GM18507 (cell line): ENCODE measurements at regions not wholly inside any gene's neighbourhood (a gene's known extent, or its start where the extent isn't known, plus 50 kb on each side); places are given as distances from the start of the nearest gene placed in this dataset.
"Not testable (repeated sequence)": the region's sequence is repeated elsewhere in the genome, so short reads cannot be mapped to it uniquely, and the experiment has no call there.

Experiments
- DNase-seq: peaks from one replicate; pipeline ENCODE4 v3.0.0; 2011; ENCODE audit warnings: low read depth; ENCODE audit not compliant: insufficient read length; ENCODE audit errors: extremely low spot score
- FAIRE-seq: peaks from 2 replicates; lab custom pipeline; 2011; peaks lifted over from hg19 to GRCh38; lab: Jason Lieb, UNC

GRCh38 chr5:108615216-108615615 is 132.5 kb upstream of the FER start:
- no peak for DNase-seq
- no peak for FAIRE-seq

- DNase-seq (no peak), FAIRE-seq (no peak)
Observed at GRCh38 chr5:108607421-108607820, 140.3 kb upstream of the FER start.

- no peak for DNase-seq
- no peak for FAIRE-seq
Observed at GRCh38 chr5:108606185-108606584, 141.5 kb upstream of the FER start.

- FAIRE-seq (no peak), DNase-seq (no peak)
Observed at GRCh38 chr5:108602830-108603229, 144.9 kb upstream of the FER start.

- no peak for FAIRE-seq
- no peak for DNase-seq
Observed at GRCh38 chr5:108590799-108591198, 156.9 kb upstream of the FER start.

- no peak for FAIRE-seq
- no peak for DNase-seq
Observed at GRCh38 chr5:108588323-108588722, 159.4 kb upstream of the FER start.

- FAIRE-seq (no peak), DNase-seq (no peak)
Observed at GRCh38 chr5:108587821-108588220, 159.9 kb upstream of the FER start.

GRCh38 chr5:108581026-108581425 is 166.7 kb upstream of the FER start:
- FAIRE-seq (no peak), DNase-seq (no peak)

- FAIRE-seq (no peak), DNase-seq (no peak)
Observed at GRCh38 chr5:108579236-108579635, 168.5 kb upstream of the FER start.

- no peak for FAIRE-seq
- DNase-seq: no peak
Observed at GRCh38 chr5:108578791-108579190, 168.9 kb upstream of the FER start.

- DNase-seq (no peak), FAIRE-seq (no peak)
Observed at GRCh38 chr5:108567429-108567828, 180.3 kb upstream of the FER start.

GRCh38 chr5:108564441-108564840 is 182.5 kb upstream of the FBXL17 start:
- DNase-seq (no peak), FAIRE-seq (no peak)

GRCh38 chr5:108562205-108562454 is 180.2 kb upstream of the FBXL17 start:
- FAIRE-seq (no peak), DNase-seq (no peak)

- no peak for FAIRE-seq
- DNase-seq: no peak
Observed at GRCh38 chr5:108561416-108562204, 179.7 kb upstream of the FBXL17 start.

GRCh38 chr5:108560581-108560980 is 178.7 kb upstream of the FBXL17 start:
- DNase-seq (no peak), FAIRE-seq (no peak)

- FAIRE-seq (no peak), DNase-seq (no peak)
Observed at GRCh38 chr5:108560166-108560565, 178.3 kb upstream of the FBXL17 start.

GRCh38 chr5:108558840-108559239 is 176.9 kb upstream of the FBXL17 start:
- not testable (repeated sequence) for DNase-seq

GRCh38 chr5:108558142-108558541 is 176.2 kb upstream of the FBXL17 start:
- not testable (repeated sequence) for FAIRE-seq, DNase-seq

More at GRCh38 chr5:108558840-108559239, 176.9 kb upstream of the FBXL17 start:
- FAIRE-seq: not testable (repeated sequence)

GRCh38 chr5:108557686-108558085 is 175.8 kb upstream of the FBXL17 start:
- no peak for DNase-seq
- no peak for FAIRE-seq

- DNase-seq (no peak), FAIRE-seq (no peak)
Observed at GRCh38 chr5:108556441-108557145, 174.7 kb upstream of the FBXL17 start.
